ENCODE measurements at regions not wholly inside any gene's neighbourhood (a gene's known extent, or its start where the extent isn't known, plus 50 kb on each side); places are given as distances from the start of the nearest gene placed in this dataset.

GRCh38 chr13:40028446-40028845 lies 373.0 kb downstream of the COG6 start:
- 97 to 98% (median 97%) methylated on average over 2 of the region's 2 CpGs for WGBS, 3 donors
- H3K27me3 ChIP-seq: no peaks in the 10 kb centered on the region
- intact Hi-C loops (cut with DNase I): no loop called here
- TF ChIP-seq POLR2A (IDR thresholded peaks at IDR 0.05): no peak
- no peak for TF ChIP-seq EP300 (IDR thresholded peaks at IDR 0.05)
- TF ChIP-seq, protein P1, sequence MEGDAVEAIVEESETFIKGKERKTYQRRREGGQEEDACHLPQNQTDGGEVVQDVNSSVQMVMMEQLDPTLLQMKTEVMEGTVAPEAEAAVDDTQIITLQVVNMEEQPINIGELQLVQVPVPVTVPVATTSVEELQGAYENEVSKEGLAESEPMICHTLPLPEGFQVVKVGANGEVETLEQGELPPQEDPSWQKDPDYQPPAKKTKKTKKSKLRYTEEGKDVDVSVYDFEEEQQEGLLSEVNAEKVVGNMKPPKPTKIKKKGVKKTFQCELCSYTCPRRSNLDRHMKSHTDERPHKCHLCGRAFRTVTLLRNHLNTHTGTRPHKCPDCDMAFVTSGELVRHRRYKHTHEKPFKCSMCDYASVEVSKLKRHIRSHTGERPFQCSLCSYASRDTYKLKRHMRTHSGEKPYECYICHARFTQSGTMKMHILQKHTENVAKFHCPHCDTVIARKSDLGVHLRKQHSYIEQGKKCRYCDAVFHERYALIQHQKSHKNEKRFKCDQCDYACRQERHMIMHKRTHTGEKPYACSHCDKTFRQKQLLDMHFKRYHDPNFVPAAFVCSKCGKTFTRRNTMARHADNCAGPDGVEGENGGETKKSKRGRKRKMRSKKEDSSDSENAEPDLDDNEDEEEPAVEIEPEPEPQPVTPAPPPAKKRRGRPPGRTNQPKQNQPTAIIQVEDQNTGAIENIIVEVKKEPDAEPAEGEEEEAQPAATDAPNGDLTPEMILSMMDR (IDR thresholded peaks at IDR 0.05): no peak
- no peaks in the 10 kb centered on the region for H3K36me3 ChIP-seq
- no peaks in the 10 kb centered on the region for H3K9me3 ChIP-seq
- H3K4me1 ChIP-seq (ENCODE audit: insufficient read depth): no peaks in the 10 kb centered on the region
- no peak overlapping the region for H3K27ac ChIP-seq
- DNase-seq: no peak
- H3K4me3 ChIP-seq: no peak overlapping the region

GRCh38 chr13:40031031-40031430 lies 375.6 kb downstream of the COG6 start:
- TF ChIP-seq, protein P1 (IDR thresholded peaks at IDR 0.05): no peak
- TF ChIP-seq EP300 (IDR thresholded peaks at IDR 0.05) (no peak), POLR2A (IDR thresholded peaks at IDR 0.05) (no peak)
- intact Hi-C loops (cut with DNase I): no loop called here
- no peaks in the 10 kb centered on the region for H3K9me3 ChIP-seq
- no peaks in the 10 kb centered on the region for H3K4me1 ChIP-seq (ENCODE audit: insufficient read depth)
- H3K4me3 ChIP-seq: no peak overlapping the region
- DNase-seq: no peak
- H3K27me3 ChIP-seq: no peaks in the 10 kb centered on the region
- WGBS, 3 donors: 25 to 42% (median 32%) methylated on average over 4 of the region's 4 CpGs
- H3K27ac ChIP-seq: no peak overlapping the region
- no peaks in the 10 kb centered on the region for H3K36me3 ChIP-seq

GRCh38 chr13:40039061-40039460 lies 383.6 kb downstream of the COG6 start:
- 79 to 81% (median 81%) methylated on average over 2 of the region's 2 CpGs for WGBS, 3 donors
- no peaks in the 10 kb centered on the region for H3K36me3 ChIP-seq
- no peaks in the 10 kb centered on the region for H3K4me1 ChIP-seq (ENCODE audit: insufficient read depth)
- no peak overlapping the region for H3K4me3 ChIP-seq
- H3K9me3 ChIP-seq: no peaks in the 10 kb centered on the region
- no peaks in the 10 kb centered on the region for H3K27me3 ChIP-seq
- TF ChIP-seq EP300 (IDR thresholded peaks at IDR 0.05): no peak
- TF ChIP-seq, protein P1 (IDR thresholded peaks at IDR 0.05): no peak
- TF ChIP-seq POLR2A (IDR thresholded peaks at IDR 0.05): no peak
- DNase-seq: no peak
- H3K27ac ChIP-seq: no peak overlapping the region
- intact Hi-C loops (cut with DNase I): no loop called here

DNA sequence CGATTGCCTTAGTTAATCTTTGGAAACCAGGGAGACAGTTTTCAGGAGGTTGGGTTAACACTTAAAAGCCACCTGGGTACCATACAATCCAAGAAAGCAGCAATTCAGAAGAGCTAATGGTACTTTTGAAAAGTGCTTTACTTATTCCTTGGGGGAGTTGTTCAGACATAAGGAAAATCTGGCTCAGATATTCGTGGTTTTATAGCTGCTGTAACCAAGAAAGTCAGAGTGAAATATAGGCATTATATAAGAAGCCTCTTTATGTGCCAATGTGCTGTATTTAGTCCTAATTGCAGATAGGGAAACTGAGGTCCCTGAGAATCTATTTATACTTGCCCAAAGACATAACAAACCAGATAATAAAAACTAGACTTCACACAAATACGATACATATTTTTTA lies 387.5 kb downstream of the COG6 start:
- H3K4me3 ChIP-seq: no peak overlapping the region
- H3K9me3 ChIP-seq: no peaks in the 10 kb centered on the region
- intact Hi-C loops (cut with DNase I): no loop called here
- H3K4me1 ChIP-seq (ENCODE audit: insufficient read depth): no peaks in the 10 kb centered on the region
- H3K36me3 ChIP-seq: no peaks in the 10 kb centered on the region
- TF ChIP-seq POLR2A (IDR thresholded peaks at IDR 0.05) (no peak), EP300 (IDR thresholded peaks at IDR 0.05) (no peak)
- TF ChIP-seq, protein P1 (IDR thresholded peaks at IDR 0.05): no peak
- DNase-seq: no peak
- no peak overlapping the region for H3K27ac ChIP-seq
- no peaks in the 10 kb centered on the region for H3K27me3 ChIP-seq
- 35 to 40% (median 38%) methylated on average over 3 of the region's 3 CpGs for WGBS, 3 donors

DNA sequence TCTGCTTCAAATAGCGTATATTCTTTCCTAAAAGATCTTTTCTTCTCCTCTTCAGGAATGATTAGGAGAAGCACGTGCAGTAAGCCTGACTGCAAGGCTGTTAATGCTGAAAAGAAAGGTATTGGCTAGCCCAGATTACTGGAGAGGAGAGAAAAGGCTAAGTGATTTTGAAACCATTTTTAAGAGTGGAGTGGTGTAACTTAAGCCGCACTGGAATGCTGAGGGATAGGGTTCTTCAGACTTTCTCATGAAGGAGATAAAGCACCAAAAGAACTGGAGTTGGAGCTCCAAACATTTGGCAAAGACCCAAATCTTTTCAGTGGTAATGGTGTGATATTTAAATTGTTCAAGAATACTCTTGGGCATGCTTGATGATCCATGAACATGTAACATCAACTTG lies 388.3 kb downstream of the COG6 start:
- H3K36me3 ChIP-seq: no peaks in the 10 kb centered on the region
- no peak overlapping the region for H3K4me3 ChIP-seq
- no peak overlapping the region for H3K27ac ChIP-seq
- WGBS, 3 donors: 63 to 79% (median 72%) methylated on average over 3 of the region's 3 CpGs
- TF ChIP-seq POLR2A (IDR thresholded peaks at IDR 0.05) (no peak), EP300 (IDR thresholded peaks at IDR 0.05) (no peak)
- TF ChIP-seq, protein P1 (IDR thresholded peaks at IDR 0.05): no peak
- intact Hi-C loops (cut with DNase I): no loop called here
- H3K27me3 ChIP-seq: no peaks in the 10 kb centered on the region
- DNase-seq: no peak
- H3K4me1 ChIP-seq (ENCODE audit: insufficient read depth): no peaks in the 10 kb centered on the region
- H3K9me3 ChIP-seq: no peaks in the 10 kb centered on the region
